ENCODE measurements at regions not wholly inside any gene's neighbourhood (a gene's known extent, or its start where the extent isn't known, plus 50 kb on each side); places are given as distances from the start of the nearest gene placed in this dataset.

GRCh38 chr2:238713198-238713826 lies 134.6 kb upstream of the TWIST2 start:
- TF ChIP-seq POLR2A (IDR thresholded peaks at IDR 0.05) (no peak), CTCF (IDR thresholded peaks at IDR 0.05) (no peak), EP300 (IDR thresholded peaks at IDR 0.05) (no peak)

Data from suprapubic skin (tissue), 3 donors.